ENCODE measurements at regions not wholly inside any gene's neighbourhood (a gene's known extent, or its start where the extent isn't known, plus 50 kb on each side); places are given as distances from the start of the nearest gene placed in this dataset.
A peak's percentile ranks its signal among the peaks of the same experiment; 100 is the strongest.
"Not testable (repeated sequence)": the region's sequence is repeated elsewhere in the genome, so short reads cannot be mapped to it uniquely, and the experiment has no call there.

DNA sequence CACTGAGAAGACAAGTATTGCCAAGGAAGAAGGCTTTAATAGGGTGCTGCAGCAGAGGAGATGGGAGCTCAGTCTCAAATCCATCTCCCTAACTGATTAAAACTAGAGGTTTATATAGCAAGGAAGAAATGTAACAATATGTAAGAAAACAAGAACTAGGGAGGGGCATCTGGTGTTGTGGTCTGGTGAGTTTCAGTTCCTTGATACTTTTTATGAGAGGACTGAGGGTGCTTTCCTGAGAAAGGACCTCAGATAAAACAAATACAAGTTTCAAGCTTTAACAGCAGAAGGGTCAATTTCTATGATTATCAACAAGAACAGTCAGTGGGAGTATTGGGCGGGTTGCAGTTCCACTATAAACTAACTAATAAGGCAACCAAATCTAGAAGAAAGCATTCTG is 1967.5 kb downstream of the SUCLG1 start:
- no peak for DNase-seq

- DNase-seq = no peak
Measured at GRCh38 chr2:82487354-82487753, 1971.7 kb downstream of the SUCLG1 start.

DNA sequence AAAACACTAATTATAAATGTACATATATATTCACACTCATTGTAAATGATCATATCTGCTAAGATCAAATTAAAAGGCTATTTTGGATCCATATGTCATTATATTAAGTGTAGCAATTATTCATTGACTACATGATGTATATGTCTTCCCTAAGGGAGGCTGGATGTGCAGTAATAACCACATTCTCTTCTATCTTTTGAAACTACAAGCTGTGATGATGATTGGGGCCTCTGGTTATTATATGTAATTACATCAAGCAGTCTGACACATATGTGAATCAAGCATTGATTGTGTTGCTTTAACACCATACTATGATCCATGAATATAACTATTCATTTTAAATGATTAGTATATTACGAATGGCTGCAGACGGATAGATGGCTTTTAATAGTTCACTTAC is 1973.4 kb downstream of the SUCLG1 start:
- no peak for DNase-seq

GRCh38 chr2:82481207-82481606 is 1977.9 kb downstream of the SUCLG1 start:
- no peak for DNase-seq

GRCh38 chr2:82478641-82479040 is 1980.4 kb downstream of the SUCLG1 start:
- DNase-seq = no peak

GRCh38 chr2:82476094-82476493 is 1983.0 kb downstream of the SUCLG1 start:
- no peak for DNase-seq

- DNase-seq = peak; percentile 3
Measured at GRCh38 chr2:82428251-82428650, 2030.8 kb downstream of the SUCLG1 start.

- no peak for DNase-seq
Measured at GRCh38 chr2:82412021-82412420, 2047.1 kb downstream of the SUCLG1 start.

DNA sequence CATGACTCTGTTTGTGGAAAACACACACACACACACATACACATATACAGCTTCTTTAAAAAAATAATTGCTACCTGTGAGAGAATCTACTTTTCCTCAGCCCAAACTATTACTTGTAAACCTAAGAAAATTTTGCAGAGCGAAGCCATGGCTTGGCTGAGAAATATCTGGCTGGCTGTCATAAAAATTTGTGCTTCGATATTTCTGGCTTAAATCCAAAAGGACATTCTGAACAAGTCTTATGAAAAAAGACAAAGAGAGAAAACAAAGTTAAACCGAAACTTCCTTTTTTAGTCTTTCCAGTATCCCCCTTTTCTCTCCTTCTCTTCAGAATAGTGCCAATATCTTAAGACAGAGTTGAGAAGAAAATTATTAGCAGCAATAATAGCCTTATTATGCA is 2048.0 kb downstream of the SUCLG1 start:
- DNase-seq = peak; percentile 31

GRCh38 chr2:82395531-82395930 is 2063.5 kb downstream of the SUCLG1 start:
- no peak for DNase-seq

DNA sequence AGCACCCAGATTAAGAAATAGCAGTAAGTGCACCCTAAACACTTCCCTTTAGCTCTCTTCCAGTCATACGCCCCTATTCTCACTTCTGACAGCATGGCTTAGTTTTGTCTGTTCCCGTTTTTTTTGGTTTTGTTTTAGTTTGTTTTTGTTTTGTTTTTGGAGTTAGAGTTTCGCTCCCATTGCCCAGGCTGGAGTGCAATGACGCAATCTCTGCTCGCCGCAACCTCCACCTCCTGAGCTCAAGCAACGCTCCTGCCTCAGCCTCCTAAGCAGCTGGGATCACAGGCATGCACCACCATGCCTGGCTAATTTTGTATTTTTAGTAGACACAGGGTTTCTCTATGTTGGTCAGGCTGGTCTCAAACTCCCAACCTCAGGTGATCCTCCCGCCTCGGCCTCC is 2067.7 kb downstream of the SUCLG1 start:
- DNase-seq = no peak

- no peak for DNase-seq
Measured at GRCh38 chr2:82355622-82356021, 2051.1 kb upstream of the LRRTM1 start.

- DNase-seq = no peak
Measured at GRCh38 chr2:82345910-82346309, 2041.4 kb upstream of the LRRTM1 start.

DNA sequence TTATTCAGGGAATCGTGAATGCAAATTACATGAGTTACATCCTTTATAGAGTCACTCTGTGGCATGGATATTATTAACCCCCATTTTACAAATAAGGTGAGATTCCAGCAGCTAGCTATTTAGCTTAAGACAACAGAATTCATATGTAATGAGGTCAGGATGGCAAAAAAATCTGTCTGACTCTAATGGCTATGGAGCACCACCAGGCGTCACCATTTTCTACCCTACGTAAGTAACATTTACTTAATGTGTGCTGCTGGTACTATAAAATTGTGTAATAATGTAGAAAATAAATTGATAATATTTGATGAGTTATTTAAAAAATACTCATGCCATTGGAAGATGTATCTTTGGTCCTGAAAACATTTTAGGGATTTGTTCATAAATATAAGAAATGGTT is 2040.1 kb upstream of the LRRTM1 start:
- DNase-seq = no peak

- no peak for DNase-seq
Measured at GRCh38 chr2:82342356-82342755, 2037.8 kb upstream of the LRRTM1 start.

- DNase-seq = no peak
Measured at GRCh38 chr2:82340578-82341053, 2036.1 kb upstream of the LRRTM1 start.

DNA sequence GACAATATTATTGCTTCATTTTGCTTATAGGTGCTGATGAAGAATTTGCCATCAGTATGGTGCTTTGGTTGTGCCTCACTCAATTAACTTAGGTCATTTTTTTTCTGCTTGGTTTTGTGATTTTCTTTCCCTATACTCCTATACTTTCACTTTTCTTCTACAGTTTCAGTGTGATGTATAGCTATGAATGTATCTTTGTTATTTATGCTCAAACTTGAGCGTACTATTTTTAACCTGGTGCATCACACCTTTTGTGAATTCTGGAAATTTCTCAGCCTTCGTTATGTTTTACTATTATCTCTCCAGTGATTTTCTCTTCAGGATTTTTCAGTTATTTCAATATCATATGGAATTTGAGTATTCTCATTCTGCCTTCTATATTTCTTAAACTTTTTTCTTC is 2035.3 kb upstream of the LRRTM1 start:
- DNase-seq = no peak

GRCh38 chr2:82333697-82334096 is 2029.1 kb upstream of the LRRTM1 start:
- no peak for DNase-seq

DNA sequence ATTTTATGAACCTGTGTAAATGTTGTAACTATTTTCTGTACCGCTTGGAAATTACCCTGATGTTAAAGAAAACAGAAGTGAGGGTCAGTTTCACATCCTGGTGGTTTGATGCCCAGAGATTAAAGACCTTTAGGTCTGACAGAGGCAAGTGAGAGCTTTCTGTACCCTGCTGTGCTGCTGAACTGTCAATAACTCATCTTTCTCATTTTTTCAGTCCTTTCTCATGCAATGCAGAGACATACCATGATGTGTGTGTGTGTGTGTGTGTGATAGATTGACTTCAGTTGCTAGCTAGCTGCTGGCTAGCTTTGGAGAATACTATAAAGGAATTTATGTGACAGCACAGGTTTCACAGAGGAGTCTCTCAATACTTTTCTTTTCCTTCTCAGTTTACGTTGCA is 2025.6 kb upstream of the LRRTM1 start:
- DNase-seq = no peak

DNA sequence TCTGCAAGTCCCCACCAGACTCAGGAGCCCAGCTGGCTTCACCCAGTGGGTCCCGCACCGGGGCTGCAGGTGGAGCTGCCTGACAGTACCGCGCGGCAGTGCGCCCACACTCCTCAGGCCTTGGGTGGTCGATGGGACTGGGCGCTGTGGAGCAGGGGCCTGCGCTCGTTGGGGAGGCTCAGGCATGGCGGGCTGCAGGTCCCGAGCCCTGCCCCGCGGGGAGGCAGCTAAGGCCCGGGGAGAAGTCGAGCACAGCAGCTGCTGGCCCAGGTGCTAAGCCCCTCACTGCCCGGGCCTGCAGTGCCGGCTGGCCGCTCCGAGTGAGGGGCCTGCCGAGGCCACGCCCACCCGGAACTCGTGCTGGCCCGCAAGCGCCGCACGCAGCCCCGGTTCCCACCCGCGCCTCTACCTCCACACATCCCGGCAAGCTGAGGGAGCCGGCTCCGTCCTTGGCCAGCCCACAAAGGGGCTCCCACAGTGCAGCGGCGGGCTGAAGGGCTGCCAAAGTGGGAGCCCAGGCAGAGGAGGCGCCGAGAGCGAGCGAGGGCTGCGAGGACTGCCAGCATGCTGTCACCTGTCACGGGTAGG is 2021.7 kb upstream of the LRRTM1 start:
- DNase-seq = not testable (repeated sequence)

DNA sequence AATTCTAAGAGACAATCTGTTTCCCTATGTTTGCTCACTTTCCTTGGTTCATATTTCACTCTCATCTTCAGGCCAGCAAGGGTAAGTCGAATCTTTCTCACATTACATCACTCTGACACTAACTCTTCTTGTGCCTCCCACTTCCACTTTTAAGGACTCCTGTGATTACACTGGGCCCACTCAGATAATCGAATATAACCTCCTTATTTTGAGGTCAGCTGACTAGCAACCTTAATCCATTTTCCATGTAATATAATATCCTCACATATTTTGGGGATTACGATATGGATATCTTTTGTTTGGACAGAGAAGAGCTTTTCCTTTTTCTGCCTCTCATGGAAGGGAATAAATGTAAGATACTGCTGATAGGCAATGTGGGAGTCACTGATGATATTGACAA is 2015.7 kb upstream of the LRRTM1 start:
- peak; percentile 19 for DNase-seq

- peak; percentile 21 for DNase-seq
Measured at GRCh38 chr2:82317012-82317411, 2012.5 kb upstream of the LRRTM1 start.

DNA sequence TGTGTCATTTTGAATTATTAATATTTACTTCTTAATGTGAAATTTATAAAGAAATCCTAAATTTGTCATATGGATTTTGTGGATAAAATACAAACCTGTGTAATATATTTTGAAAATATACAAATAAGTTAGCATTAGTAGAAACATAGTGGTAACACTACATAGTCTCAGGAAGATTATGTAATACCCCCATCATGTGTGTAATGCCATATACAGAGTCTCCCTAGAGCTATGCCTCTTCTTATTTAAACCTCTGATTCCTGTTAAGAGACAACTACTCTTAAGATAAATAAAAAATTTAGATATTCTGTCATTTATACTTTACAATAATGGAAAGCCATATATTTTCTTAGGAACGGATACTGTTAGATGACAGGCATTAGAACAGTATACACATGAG is 2012.0 kb upstream of the LRRTM1 start:
- no peak for DNase-seq

- no peak for DNase-seq
Measured at GRCh38 chr2:82314836-82315472, 2010.4 kb upstream of the LRRTM1 start.

All from tongue (tissue), 1 donor.